ENCODE measurements at regions not wholly inside any gene's neighbourhood (a gene's known extent, or its start where the extent isn't known, plus 50 kb on each side); places are given as distances from the start of the nearest gene placed in this dataset.

- no peak for TF ChIP-seq ZFX (IDR thresholded peaks at IDR 0.05; ENCODE audit: borderline replicate concordance)
- TF ChIP-seq CTCF (IDR thresholded peaks at IDR 0.05), result no peak
- H3K27ac ChIP-seq, result no peak overlapping the region
Observed at GRCh38 chr10:31081937-31082840, 50.5 kb upstream of the ZNF438 start.

GRCh38 chr10:31083765-31084184, 52.1 kb upstream of the ZNF438 start:
- no peak for TF ChIP-seq ZFX (IDR thresholded peaks at IDR 0.05; ENCODE audit: borderline replicate concordance)
- peak; percentile 59 for TF ChIP-seq CTCF (IDR thresholded peaks at IDR 0.05)

GRCh38 chr10:31087011-31087410, 55.3 kb upstream of the ZNF438 start:
- H3K27ac ChIP-seq, result no peak overlapping the region
- TF ChIP-seq ZFX (IDR thresholded peaks at IDR 0.05; ENCODE audit: borderline replicate concordance) (no peak), CTCF (IDR thresholded peaks at IDR 0.05) (no peak)

More at GRCh38 chr10:31083765-31084184, 52.1 kb upstream of the ZNF438 start:
- H3K27ac ChIP-seq, result no peak overlapping the region

- TF ChIP-seq ZFX (IDR thresholded peaks at IDR 0.05; ENCODE audit: borderline replicate concordance) (no peak), CTCF (IDR thresholded peaks at IDR 0.05) (no peak)
- no peak overlapping the region for H3K27ac ChIP-seq
Observed at GRCh38 chr10:31087851-31088250, 56.2 kb upstream of the ZNF438 start.

- TF ChIP-seq CTCF (IDR thresholded peaks at IDR 0.05) (no peak), ZFX (IDR thresholded peaks at IDR 0.05; ENCODE audit: borderline replicate concordance) (no peak)
- no peak overlapping the region for H3K27ac ChIP-seq
Observed at GRCh38 chr10:31090894-31091607, 59.4 kb upstream of the ZNF438 start.

- no peak overlapping the region for H3K27ac ChIP-seq
- TF ChIP-seq CTCF (IDR thresholded peaks at IDR 0.05) (no peak), ZFX (IDR thresholded peaks at IDR 0.05; ENCODE audit: borderline replicate concordance) (no peak)
Observed at GRCh38 chr10:31095677-31096560, 64.3 kb upstream of the ZNF438 start.

Data from 22Rv1 (cell line).